Nephron (organoid): ENCODE measurements at regions not wholly inside any gene's neighbourhood (a gene's known extent, or its start where the extent isn't known, plus 50 kb on each side); places are given as distances from the start of the nearest gene placed in this dataset.

Experiments
- H3K27ac Mint-ChIP-seq, 3 experiments: 2 replicates each; pipeline ENCODE4 v1.8.0; 2020; ENCODE audit warnings: mixed read lengths in 3 of 3, mild to moderate bottlenecking in 2 of 3, moderate library complexity in 1 of 3
- H3K27me3 Mint-ChIP-seq: 2 replicates; pipeline ENCODE4 v1.8.0; 2021; ENCODE audit warnings: low read depth, mild to moderate bottlenecking, moderate library complexity, mixed read lengths
- H3K36me3 Mint-ChIP-seq: 2 replicates; pipeline ENCODE4 v1.8.0; 2020; ENCODE audit warnings: low read depth, mixed read lengths
- H3K4me1 Mint-ChIP-seq: 2 replicates; pipeline ENCODE4 v1.8.0; 2020; ENCODE audit warnings: mixed read lengths
- H3K4me3 Mint-ChIP-seq, 3 experiments: 2 replicates each; pipeline ENCODE4 v1.8.0; 2020; ENCODE audit warnings: mild to moderate bottlenecking in 3 of 3, mixed read lengths in 3 of 3, moderate library complexity in 2 of 3
- H3K9me3 Mint-ChIP-seq: 2 replicates; pipeline ENCODE4 v1.8.0; 2020; ENCODE audit warnings: mixed read lengths
- TF ChIP-seq, protein P1 (sequence below), 3 experiments: fragments of 200-600 bp; sonication (generic); IDR thresholded peaks; one replicate each; pipeline ENCODE4 v1.5.0; 2021; ENCODE audit warnings: antibody characterized with exemption in 3 of 3; ENCODE audit not compliant: unreplicated experiment in 3 of 3

- peaks cover 22% of the 10 kb centered on the region for H3K4me1 Mint-ChIP-seq
- no peaks in the 10 kb centered on the region for H3K9me3 Mint-ChIP-seq
- no peak overlapping the region for H3K27ac Mint-ChIP-seq
- no peak overlapping the region for H3K4me3 Mint-ChIP-seq
- H3K36me3 Mint-ChIP-seq = no peaks in the 10 kb centered on the region
- peaks cover 6% of the 10 kb centered on the region for H3K27me3 Mint-ChIP-seq
- TF ChIP-seq, protein P1, sequence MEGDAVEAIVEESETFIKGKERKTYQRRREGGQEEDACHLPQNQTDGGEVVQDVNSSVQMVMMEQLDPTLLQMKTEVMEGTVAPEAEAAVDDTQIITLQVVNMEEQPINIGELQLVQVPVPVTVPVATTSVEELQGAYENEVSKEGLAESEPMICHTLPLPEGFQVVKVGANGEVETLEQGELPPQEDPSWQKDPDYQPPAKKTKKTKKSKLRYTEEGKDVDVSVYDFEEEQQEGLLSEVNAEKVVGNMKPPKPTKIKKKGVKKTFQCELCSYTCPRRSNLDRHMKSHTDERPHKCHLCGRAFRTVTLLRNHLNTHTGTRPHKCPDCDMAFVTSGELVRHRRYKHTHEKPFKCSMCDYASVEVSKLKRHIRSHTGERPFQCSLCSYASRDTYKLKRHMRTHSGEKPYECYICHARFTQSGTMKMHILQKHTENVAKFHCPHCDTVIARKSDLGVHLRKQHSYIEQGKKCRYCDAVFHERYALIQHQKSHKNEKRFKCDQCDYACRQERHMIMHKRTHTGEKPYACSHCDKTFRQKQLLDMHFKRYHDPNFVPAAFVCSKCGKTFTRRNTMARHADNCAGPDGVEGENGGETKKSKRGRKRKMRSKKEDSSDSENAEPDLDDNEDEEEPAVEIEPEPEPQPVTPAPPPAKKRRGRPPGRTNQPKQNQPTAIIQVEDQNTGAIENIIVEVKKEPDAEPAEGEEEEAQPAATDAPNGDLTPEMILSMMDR (IDR thresholded peaks at IDR 0.05; ENCODE audit: unreplicated experiment in 3 of 3) = no peak
Measured at GRCh38 chr19:31146546-31147183, 202.6 kb downstream of the TSHZ3 start.

DNA sequence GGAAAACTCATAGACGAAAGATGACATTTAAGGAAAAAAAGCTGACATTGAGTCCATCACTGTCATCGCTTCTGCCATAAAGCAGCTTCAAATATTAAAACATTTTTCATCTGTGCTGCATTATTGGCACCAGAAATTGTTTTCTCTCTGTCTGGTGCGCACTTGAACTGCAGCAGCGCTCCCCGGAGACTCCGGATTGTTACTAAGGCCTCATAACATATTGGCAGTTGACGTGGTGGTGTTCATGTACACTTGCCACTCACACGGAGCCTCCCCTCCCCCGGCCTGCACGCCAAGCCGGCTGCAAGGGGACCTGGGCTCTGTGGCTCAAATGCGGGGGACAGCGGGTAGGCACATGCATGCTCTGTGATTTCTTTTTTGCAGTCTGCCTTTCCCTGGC lies 203.2 kb downstream of the TSHZ3 start:
- H3K36me3 Mint-ChIP-seq = no peaks in the 10 kb centered on the region
- H3K4me1 Mint-ChIP-seq = peaks cover 21% of the 10 kb centered on the region
- H3K27ac Mint-ChIP-seq = no peak overlapping the region
- TF ChIP-seq, protein P1 (IDR thresholded peaks at IDR 0.05; ENCODE audit: unreplicated experiment in 3 of 3) = no peak
- H3K4me3 Mint-ChIP-seq = no peak overlapping the region
- no peaks in the 10 kb centered on the region for H3K9me3 Mint-ChIP-seq
- peaks cover 6% of the 10 kb centered on the region for H3K27me3 Mint-ChIP-seq

DNA sequence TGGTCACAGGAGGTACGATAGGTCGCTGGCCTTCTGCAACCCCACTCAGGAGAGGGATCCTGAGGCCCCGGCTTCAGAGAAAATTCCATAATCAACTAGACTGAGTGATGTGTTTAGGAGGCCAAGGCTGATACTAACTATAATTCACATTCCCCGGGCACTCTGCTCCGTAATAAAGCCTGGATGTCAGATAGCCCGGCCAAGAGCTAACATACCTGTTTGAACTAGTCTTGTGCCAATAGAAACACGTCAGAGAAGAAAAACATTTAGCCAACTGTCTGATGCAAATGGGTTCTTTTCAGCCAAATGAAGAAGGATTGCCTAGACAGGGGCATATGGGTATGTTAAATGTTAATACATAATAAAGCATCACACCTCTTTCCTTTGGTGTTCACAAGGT lies 204.2 kb downstream of the TSHZ3 start:
- no peaks in the 10 kb centered on the region for H3K36me3 Mint-ChIP-seq
- no peak overlapping the region for H3K4me3 Mint-ChIP-seq
- TF ChIP-seq, protein P1 (IDR thresholded peaks at IDR 0.05; ENCODE audit: unreplicated experiment in 3 of 3) = no peak
- no peaks in the 10 kb centered on the region for H3K9me3 Mint-ChIP-seq
- H3K4me1 Mint-ChIP-seq = peaks cover 27% of the 10 kb centered on the region
- H3K27ac Mint-ChIP-seq = no peak overlapping the region
- peaks cover 6% of the 10 kb centered on the region for H3K27me3 Mint-ChIP-seq

DNA sequence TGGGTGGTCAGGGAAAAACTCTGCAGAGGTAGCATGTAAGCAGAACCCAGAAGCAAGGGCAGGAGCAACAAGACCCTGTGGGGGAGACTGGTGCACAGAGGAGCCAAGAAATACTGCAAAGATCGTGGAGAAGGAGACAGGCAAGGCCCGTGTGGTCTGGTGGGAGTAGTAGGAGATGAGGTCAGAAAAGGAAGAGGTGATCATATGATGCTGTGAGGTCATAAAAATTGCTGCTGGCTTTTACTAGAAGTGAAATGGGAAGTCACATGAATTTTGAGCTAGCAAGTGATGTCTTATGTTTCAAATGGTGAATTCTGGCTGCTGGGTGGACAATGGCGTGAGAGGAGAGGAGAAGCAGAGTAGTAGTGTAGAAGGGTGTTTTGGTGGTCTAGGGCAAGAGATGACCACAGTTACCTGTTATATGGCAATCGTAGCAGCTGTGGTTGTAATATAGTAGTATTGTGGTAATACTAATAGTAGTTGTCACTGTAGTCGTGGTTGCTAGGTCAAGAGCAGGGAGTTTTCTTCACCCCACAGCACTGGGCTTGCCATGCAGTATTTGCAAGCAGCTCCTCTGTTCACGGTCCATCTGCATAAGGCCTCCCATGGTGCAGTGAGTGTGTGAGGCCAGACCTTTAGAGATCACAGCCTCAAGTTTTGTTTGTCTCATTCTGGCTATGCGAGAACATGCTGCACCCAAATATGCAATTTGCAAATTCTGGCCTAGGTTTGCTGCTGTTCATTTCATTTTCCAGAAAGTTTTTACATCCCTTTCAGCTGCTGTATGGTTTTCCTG lies 205.0 kb downstream of the TSHZ3 start:
- Mint-ChIP-seq H3K9me3 (no peaks in the 10 kb centered on the region), H3K4me3 (no peak overlapping the region), H3K4me1 (peaks cover 29% of the 10 kb centered on the region), H3K27me3 (peaks cover 6% of the 10 kb centered on the region), H3K27ac (no peak overlapping the region), H3K36me3 (no peaks in the 10 kb centered on the region)
- TF ChIP-seq, protein P1 (IDR thresholded peaks at IDR 0.05; ENCODE audit: unreplicated experiment in 3 of 3) = no peak

DNA sequence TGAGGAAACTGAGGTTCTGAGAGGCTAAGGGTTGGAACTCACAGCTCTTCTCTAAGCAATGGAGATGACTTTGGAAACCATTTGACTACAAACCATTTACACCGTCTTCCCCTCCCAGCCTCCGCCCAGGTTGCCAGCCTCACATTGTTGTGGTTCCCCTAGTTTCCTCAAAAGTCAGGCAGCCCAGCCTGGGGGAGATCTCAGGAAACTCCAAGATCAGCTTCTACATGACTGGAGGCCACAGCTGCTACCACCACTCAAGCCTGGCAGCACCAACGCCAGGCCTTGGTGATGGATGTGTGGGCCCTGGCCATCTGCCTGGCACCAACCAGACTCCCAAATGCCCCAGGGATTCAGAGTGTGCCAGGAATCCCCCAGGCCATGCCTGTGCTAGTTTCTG lies 207.9 kb downstream of the TSHZ3 start:
- no peak overlapping the region for H3K4me3 Mint-ChIP-seq
- H3K9me3 Mint-ChIP-seq = no peaks in the 10 kb centered on the region
- H3K4me1 Mint-ChIP-seq = peaks cover 25% of the 10 kb centered on the region
- peaks cover 9% of the 10 kb centered on the region for H3K27me3 Mint-ChIP-seq
- TF ChIP-seq, protein P1 (IDR thresholded peaks at IDR 0.05; ENCODE audit: unreplicated experiment in 3 of 3) = no peak
- H3K27ac Mint-ChIP-seq = no peak overlapping the region
- H3K36me3 Mint-ChIP-seq = no peaks in the 10 kb centered on the region
